IMR-90 (cell line): ENCODE measurements at regions not wholly inside any gene's neighbourhood (a gene's known extent, or its start where the extent isn't known, plus 50 kb on each side); places are given as distances from the start of the nearest gene placed in this dataset.

Experiments used
- ATAC-seq: fragments of 200-7000 bp; cut with Tn5 transposase; 2 replicates; pipeline ENCODE4 v1.9.1; 2020; ENCODE audit warnings: low read depth, mild to moderate bottlenecking, moderate library complexity
- BruUV-seq: library from RNA; stranded (reverse); fragments of 400-500 nt; replicated peaks from 2 replicates; lab custom pipeline; 2021; lab: Mats Ljungman, UMichigan
- CTCF ChIA-PET: fragments of 300-600 bp; formaldehyde crosslinking; extraction: SDS; loops from one replicate; lab custom pipeline; 2021; ENCODE audit warnings: antibody characterized with exemption; lab: Yijun Ruan, JAX
- POLR2A ChIA-PET: fragments of 300-600 bp; sonication (Branson Sonifier 250); formaldehyde crosslinking; loops from one replicate; lab custom pipeline; 2022; ENCODE audit warnings: antibody characterized with exemption; ENCODE audit not compliant: unreplicated experiment; lab: Charles Lee
- DNase-seq: peaks from one replicate; pipeline ENCODE4 v3.0.0; 2013
- H2AFZ ChIP-seq: replicated peaks from 2 replicates; pipeline ENCODE3; 2013; ENCODE audit warnings: low read length, mild to moderate bottlenecking; ENCODE audit not compliant: poor library complexity
- H2AK5ac ChIP-seq: 2 replicates; pipeline ENCODE4 v1.6.1; 2013; ENCODE audit warnings: low read depth, low read length, inconsistent platforms
- H2AK9ac ChIP-seq: replicated peaks from 2 replicates; pipeline ENCODE3; 2013; ENCODE audit warnings: mild to moderate bottlenecking, low read depth, low read length, moderate library complexity; ENCODE audit not compliant: poor library complexity
- H2BK120ac ChIP-seq: 2 replicates; pipeline ENCODE4 v1.6.1; 2013; ENCODE audit warnings: low read depth, low read length, inconsistent platforms
- H2BK15ac ChIP-seq: 3 replicates; pipeline ENCODE4 v1.6.1; 2013; ENCODE audit warnings: low read depth, low read length, inconsistent platforms
- H2BK20ac ChIP-seq: 2 replicates; pipeline ENCODE4 v1.6.1; 2013; ENCODE audit warnings: low read depth, mild to moderate bottlenecking, inconsistent platforms, low read length, moderate library complexity
- H2BK5ac ChIP-seq: 2 replicates; pipeline ENCODE4 v1.6.1; 2013; ENCODE audit warnings: mild to moderate bottlenecking, low read depth, low read length, inconsistent platforms; ENCODE audit not compliant: poor library complexity, severe bottlenecking
- H3K14ac ChIP-seq: replicated peaks from 2 replicates; pipeline ENCODE4 v1.6.1; 2013; ENCODE audit warnings: low read depth, low read length, inconsistent platforms
- H3K18ac ChIP-seq: 2 replicates; pipeline ENCODE4 v1.6.1; 2013; ENCODE audit warnings: low read depth, low read length, control low read depth
- H3K23ac ChIP-seq: 2 replicates; pipeline ENCODE4 v1.6.1; 2013; ENCODE audit warnings: low read depth, low read length, inconsistent platforms
- H3K27ac ChIP-seq: 2 replicates; pipeline ENCODE4 v1.5.1; 2013; ENCODE audit warnings: mild to moderate bottlenecking, control low read depth, low read length; ENCODE audit not compliant: insufficient read depth
- H3K27me3 ChIP-seq: 2 replicates; pipeline ENCODE4 v1.6.1; 2013; ENCODE audit warnings: low read length; ENCODE audit not compliant: control insufficient read depth, insufficient read depth
- H3K36me3 ChIP-seq: 2 replicates; pipeline ENCODE4 v1.6.1; 2013; ENCODE audit warnings: low read length, mixed read lengths; ENCODE audit not compliant: control insufficient read depth, insufficient read depth
- H3K4ac ChIP-seq: 2 replicates; pipeline ENCODE4 v1.6.1; 2013; ENCODE audit warnings: low read depth, low read length, inconsistent platforms
- H3K4me1 ChIP-seq: 2 replicates; pipeline ENCODE4 v1.6.1; 2013; ENCODE audit warnings: low read length, mixed read lengths; ENCODE audit not compliant: control insufficient read depth, insufficient read depth
- H3K4me2 ChIP-seq: 2 replicates; pipeline ENCODE4 v1.6.1; 2013; ENCODE audit warnings: low read depth, mild to moderate bottlenecking, control low read depth, low read length, moderate library complexity
- H3K4me3 ChIP-seq: 2 replicates; pipeline ENCODE4 v1.5.1; 2013; ENCODE audit warnings: low read depth, mild to moderate bottlenecking, control low read depth, low read length, moderate library complexity; ENCODE audit not compliant: insufficient read depth
- H3K56ac ChIP-seq: 2 replicates; pipeline ENCODE4 v1.6.1; 2013; ENCODE audit warnings: low read length, inconsistent platforms; ENCODE audit not compliant: insufficient read depth; ENCODE audit errors: extremely low read depth
- H3K79me1 ChIP-seq, 2 experiments: 2 replicates each; pipeline ENCODE4 v1.6.1; 2013; ENCODE audit warnings: low read length in 2 of 2, inconsistent platforms in 1 of 2, low read depth in 1 of 2
- H3K9ac ChIP-seq: 2 replicates; pipeline ENCODE4 v1.6.1; 2013; ENCODE audit warnings: low read depth, low read length, control low read depth
- H3K9me1 ChIP-seq: 2 replicates; pipeline ENCODE4 v1.6.1; 2013; ENCODE audit warnings: low read length, inconsistent platforms; ENCODE audit not compliant: insufficient read depth
- H3K9me3 ChIP-seq: 2 replicates; pipeline ENCODE4 v1.6.1; 2013; ENCODE audit warnings: low read length; ENCODE audit not compliant: control insufficient read depth, insufficient read depth
- H4K20me1 ChIP-seq: 2 replicates; pipeline ENCODE4 v1.6.1; 2013; ENCODE audit warnings: low read length, inconsistent platforms; ENCODE audit not compliant: insufficient read depth
- H4K5ac ChIP-seq: 2 replicates; pipeline ENCODE4 v1.6.1; 2013; ENCODE audit warnings: mild to moderate bottlenecking, low read depth, low read length, control low read depth
- H4K8ac ChIP-seq, 2 experiments: 2 replicates each; pipeline ENCODE4 v1.6.1; 2013; ENCODE audit warnings: low read depth in 2 of 2, low read length in 2 of 2, control low read depth in 1 of 2, inconsistent platforms in 1 of 2
- H4K91ac ChIP-seq: 2 replicates; pipeline ENCODE4 v1.6.1; 2013; ENCODE audit warnings: low read depth, low read length, inconsistent platforms; ENCODE audit not compliant: insufficient read depth
- CHD1 ChIP-seq: IDR thresholded peaks from 2 replicates; pipeline ENCODE4 v1.6.1; 2012; ENCODE audit warnings: low read depth, low read length, improper control_type of control experiment
- MAFK ChIP-seq: IDR thresholded peaks from 2 replicates; pipeline ENCODE4 v1.6.1; 2012; ENCODE audit warnings: low read depth, low read length, improper control_type of control experiment
- MXI1 ChIP-seq: IDR thresholded peaks from 2 replicates; pipeline ENCODE4 v1.6.1; 2012; ENCODE audit warnings: low read depth, mild to moderate bottlenecking, low read length, moderate library complexity, borderline replicate concordance
- RAD21 ChIP-seq: IDR thresholded peaks from 2 replicates; pipeline ENCODE4 v1.6.1; 2012; ENCODE audit warnings: low read length, improper control_type of control experiment
- SMC3 ChIP-seq: fragments of 150-350 bp; IDR thresholded peaks from 2 replicates; pipeline ENCODE4 v1.6.1; 2016; ENCODE audit warnings: low read depth, mild to moderate bottlenecking, antibody characterized with exemption, low read length, moderate library complexity
- whole genome bisulfite sequencing, 2 experiments: methylation state at CpG; one replicate each; pipeline versions ENCODE4 v1.1.5 to v1.1.7; 2013; ENCODE audit warnings: missing lambda C conversion rate in 2 of 2; ENCODE audit not compliant: insufficient read length in 1 of 2; ENCODE audit errors: extremely low coverage in 2 of 2; 5-methylcytosine and 5-hydroxymethylcytosine counted together
- dilution Hi-C: fragments of 300-500 bp; cut with HindIII; formaldehyde crosslinking; loops from one replicate; pipeline ENCODE4 v1.14.3; 2018; ENCODE audit warnings: low sequenced_read_pairs; ENCODE audit not compliant: unreplicated experiment
- in situ Hi-C: fragments of 300-500 bp; cut with MboI; formaldehyde crosslinking; loops from 3 replicates; pipeline ENCODE4 v1.14.3; 2019; ENCODE audit warnings: low sequenced_read_pairs, inconsistent platforms, mixed read lengths
- intact Hi-C: fragments of 100-400 bp; cut with micrococcal nuclease; formaldehyde crosslinking; loops from 2 replicates; pipeline ENCODE4 v1.10.0; 2022
- TF ChIP-seq, protein P1 (sequence below): fragments of 150-350 bp; IDR thresholded peaks from 2 replicates; pipeline ENCODE4 v1.6.1; 2017; ENCODE audit warnings: mild to moderate bottlenecking, antibody characterized with exemption, low read length, low read depth

DNA sequence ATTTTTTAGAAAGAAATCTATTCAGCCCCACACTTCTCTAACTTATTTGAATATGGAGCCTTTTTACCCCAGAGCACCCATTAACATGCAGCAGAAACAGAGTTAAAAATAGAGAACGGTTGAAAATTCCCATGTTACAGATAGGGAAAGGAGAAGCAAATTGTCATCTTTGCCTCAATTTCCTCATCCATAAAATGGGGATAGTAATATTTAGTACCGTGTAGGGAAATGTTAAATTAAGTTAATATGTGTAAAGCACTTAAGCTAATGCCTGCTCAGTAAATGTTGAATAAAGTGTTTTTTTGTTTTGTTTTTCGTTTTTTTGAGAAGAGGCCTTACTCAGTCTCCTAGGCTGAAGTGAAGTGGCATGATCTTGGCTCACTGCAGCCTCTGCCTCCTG is 50.3 kb downstream of the NAV1 start:
- Histone ChIP-seq H4K8ac (no peak overlapping the region), H3K4me1 (peaks cover 24% of the 10 kb centered on the region), H3K4me3 (no peak overlapping the region), H3K23ac (no peak overlapping the region), H4K5ac (no peak overlapping the region), H2AK5ac (no peak overlapping the region), H2AFZ (no peak overlapping the region), H2BK20ac (no peak overlapping the region), H3K4me2 (no peak overlapping the region), H3K27me3 (no peaks in the 10 kb centered on the region), H2BK5ac (no peak overlapping the region), H2AK9ac (no peak overlapping the region), H3K56ac (no peak overlapping the region), H2BK15ac (no peak overlapping the region), H3K9ac (no peak overlapping the region), H3K18ac (no peak overlapping the region), H3K79me1 (peaks cover 27 to 70% of the 10 kb centered on the region in 2 experiments), H3K27ac (no peak overlapping the region), H3K4ac (no peak overlapping the region), H3K9me1 (peaks cover 31% of the 10 kb centered on the region), H3K36me3 (peaks cover 6% of the 10 kb centered on the region; the same call in 1 of the 2 replicates), H4K20me1 (peaks cover 24% of the 10 kb centered on the region), H2BK120ac (no peak overlapping the region), H3K9me3 (no peaks in the 10 kb centered on the region), H3K14ac (no peak overlapping the region), H4K91ac (no peak overlapping the region)
- no peak for ATAC-seq
- ChIA-PET POLR2A (no interaction called here), CTCF (no interaction called here)
- in situ Hi-C loops (no loop called here), dilution Hi-C loops (no loop called here), intact Hi-C loops (no loop called here)
- no peak for DNase-seq
- no TSS peak for BruUV-seq
- TF ChIP-seq RAD21 = no peak
- TF ChIP-seq CHD1 = no peak
- TF ChIP-seq MAFK = no peak
- no peak for TF ChIP-seq MXI1
- TF ChIP-seq SMC3 = no peak
- TF ChIP-seq, protein P1, sequence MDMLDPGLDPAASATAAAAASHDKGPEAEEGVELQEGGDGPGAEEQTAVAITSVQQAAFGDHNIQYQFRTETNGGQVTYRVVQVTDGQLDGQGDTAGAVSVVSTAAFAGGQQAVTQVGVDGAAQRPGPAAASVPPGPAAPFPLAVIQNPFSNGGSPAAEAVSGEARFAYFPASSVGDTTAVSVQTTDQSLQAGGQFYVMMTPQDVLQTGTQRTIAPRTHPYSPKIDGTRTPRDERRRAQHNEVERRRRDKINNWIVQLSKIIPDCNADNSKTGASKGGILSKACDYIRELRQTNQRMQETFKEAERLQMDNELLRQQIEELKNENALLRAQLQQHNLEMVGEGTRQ = no peak
- no CpG with 5 or more reads among the region's 3 CpGs for WGBS, 2 experiments
